ENCODE measurements at regions not wholly inside any gene's neighbourhood (a gene's known extent, or its start where the extent isn't known, plus 50 kb on each side); places are given as distances from the start of the nearest gene placed in this dataset.

DNA sequence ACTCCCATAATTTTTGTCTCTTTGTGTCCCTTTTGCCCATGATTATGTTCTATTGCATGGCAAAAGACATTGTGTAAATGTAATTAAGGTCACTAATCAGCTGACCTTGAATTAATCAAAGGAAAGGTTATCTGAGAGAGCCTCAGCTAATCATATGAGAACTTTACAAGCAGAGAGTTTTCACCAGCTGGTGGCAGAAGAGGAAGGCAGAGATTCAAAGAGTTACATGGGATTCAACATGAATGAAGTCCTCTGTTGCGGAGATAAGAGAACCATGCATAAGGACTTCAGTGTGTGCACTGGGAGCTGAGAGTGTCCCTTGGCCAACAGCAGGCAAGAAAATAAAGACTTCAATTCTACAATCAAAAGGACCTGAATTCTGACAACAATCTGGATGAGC, 494.1 kb upstream of the ARID1B start:
- TF ChIP-seq, protein P1, sequence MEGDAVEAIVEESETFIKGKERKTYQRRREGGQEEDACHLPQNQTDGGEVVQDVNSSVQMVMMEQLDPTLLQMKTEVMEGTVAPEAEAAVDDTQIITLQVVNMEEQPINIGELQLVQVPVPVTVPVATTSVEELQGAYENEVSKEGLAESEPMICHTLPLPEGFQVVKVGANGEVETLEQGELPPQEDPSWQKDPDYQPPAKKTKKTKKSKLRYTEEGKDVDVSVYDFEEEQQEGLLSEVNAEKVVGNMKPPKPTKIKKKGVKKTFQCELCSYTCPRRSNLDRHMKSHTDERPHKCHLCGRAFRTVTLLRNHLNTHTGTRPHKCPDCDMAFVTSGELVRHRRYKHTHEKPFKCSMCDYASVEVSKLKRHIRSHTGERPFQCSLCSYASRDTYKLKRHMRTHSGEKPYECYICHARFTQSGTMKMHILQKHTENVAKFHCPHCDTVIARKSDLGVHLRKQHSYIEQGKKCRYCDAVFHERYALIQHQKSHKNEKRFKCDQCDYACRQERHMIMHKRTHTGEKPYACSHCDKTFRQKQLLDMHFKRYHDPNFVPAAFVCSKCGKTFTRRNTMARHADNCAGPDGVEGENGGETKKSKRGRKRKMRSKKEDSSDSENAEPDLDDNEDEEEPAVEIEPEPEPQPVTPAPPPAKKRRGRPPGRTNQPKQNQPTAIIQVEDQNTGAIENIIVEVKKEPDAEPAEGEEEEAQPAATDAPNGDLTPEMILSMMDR (IDR thresholded peaks at IDR 0.05; ENCODE audit: insufficient read depth, low read length), result no peak
- TF ChIP-seq GABPA (IDR thresholded peaks at IDR 0.05; ENCODE audit: low read depth), result no peak
